Liver (tissue), 8 donors: ENCODE measurements at regions not wholly inside any gene's neighbourhood (a gene's known extent, or its start where the extent isn't known, plus 50 kb on each side); places are given as distances from the start of the nearest gene placed in this dataset.

Experiments used
- DNase-seq: peaks from one replicate; pipeline ENCODE4 v3.0.0-alpha.2; 2017; ENCODE audit warnings: low spot score
- H3K27ac ChIP-seq, 2 donors: one replicate each; pipeline ENCODE4 v1.7.0; 2013; ENCODE audit warnings: inconsistent platforms in 2 of 2, low read length in 2 of 2, control low read depth in 1 of 2, low read depth in 1 of 2, mild to moderate bottlenecking in 1 of 2
- H3K27me3 ChIP-seq, 4 donors: one replicate each; pipeline versions ENCODE4 v1.6.1 to v1.7.0; 2013; ENCODE audit warnings: low read length in 3 of 4, inconsistent platforms in 1 of 4, mild to moderate bottlenecking in 1 of 4, moderate library complexity in 1 of 4; ENCODE audit not compliant: control insufficient read depth in 4 of 4, insufficient read depth in 4 of 4
- H3K36me3 ChIP-seq, 4 donors: one replicate each; pipeline versions ENCODE4 v1.6.1 to v1.7.0; 2013; ENCODE audit warnings: low read length in 3 of 4, mild to moderate bottlenecking in 3 of 4, low read depth in 1 of 4, moderate library complexity in 1 of 4; ENCODE audit not compliant: control insufficient read depth in 4 of 4, insufficient read depth in 3 of 4
- H3K4me1 ChIP-seq, 4 donors: one replicate each; pipeline versions ENCODE4 v1.6.1 to v1.7.0; 2013; ENCODE audit warnings: low read length in 3 of 4, mild to moderate bottlenecking in 3 of 4, moderate library complexity in 1 of 4; ENCODE audit not compliant: control insufficient read depth in 4 of 4, insufficient read depth in 4 of 4
- H3K4me3 ChIP-seq, 3 donors: one replicate each; pipeline versions ENCODE4 v1.6.1 to v1.7.0; 2013; ENCODE audit warnings: low read length in 3 of 3, control low read depth in 1 of 3, low read depth in 1 of 3, mild to moderate bottlenecking in 1 of 3
- H3K9ac ChIP-seq, 2 donors: one replicate each; pipeline ENCODE4 v1.7.0; 2013; ENCODE audit warnings: low read length in 2 of 2, mild to moderate bottlenecking in 2 of 2, moderate library complexity in 2 of 2, control low read depth in 1 of 2, low read depth in 1 of 2
- H3K9me3 ChIP-seq, 4 donors: one replicate each; pipeline versions ENCODE4 v1.6.1 to v1.7.0; 2013; ENCODE audit warnings: low read length in 3 of 4; ENCODE audit not compliant: control insufficient read depth in 4 of 4
- EGR1 ChIP-seq, 2 donors: IDR thresholded peaks; 2 replicates each; pipeline ENCODE4 v1.6.1; 2016 to 2018; ENCODE audit warnings: antibody characterized with exemption in 2 of 2, low read depth in 2 of 2
- FOXA1 ChIP-seq: IDR thresholded peaks from 2 replicates; pipeline ENCODE4 v1.6.1; 2016; ENCODE audit warnings: antibody characterized with exemption
- GABPA ChIP-seq, 2 donors: IDR thresholded peaks in 1 of 2; conservative IDR thresholded peaks in 1 of 2; 2 replicates each; pipeline ENCODE4 v1.6.1; 2016; ENCODE audit warnings: antibody characterized with exemption in 2 of 2, mild to moderate bottlenecking in 1 of 2, moderate library complexity in 1 of 2
- HNF4A ChIP-seq, 2 donors: conservative IDR thresholded peaks; 2 replicates each; pipeline ENCODE4 v1.6.1; 2016; ENCODE audit warnings: antibody characterized with exemption in 2 of 2, mild to moderate bottlenecking in 2 of 2
- HNF4G ChIP-seq: IDR thresholded peaks from 2 replicates; pipeline ENCODE4 v1.6.1; 2016; ENCODE audit warnings: antibody characterized with exemption
- JUND ChIP-seq, 2 donors: IDR thresholded peaks; 2 replicates each; pipeline ENCODE4 v1.6.1; 2016; ENCODE audit warnings: antibody characterized with exemption in 2 of 2
- NR2F2 ChIP-seq: IDR thresholded peaks from 2 replicates; pipeline ENCODE4 v1.6.1; 2016; ENCODE audit warnings: antibody characterized with exemption
- RAD21 ChIP-seq, 2 donors: IDR thresholded peaks; 2 replicates each; pipeline ENCODE4 v1.6.1; 2016; ENCODE audit warnings: antibody characterized with exemption in 2 of 2, mild to moderate bottlenecking in 2 of 2
- RXRA ChIP-seq, 2 donors: IDR thresholded peaks; 2 replicates each; pipeline ENCODE4 v1.6.1; 2017 to 2018; ENCODE audit warnings: antibody characterized with exemption in 2 of 2, mild to moderate bottlenecking in 1 of 2
- SP1 ChIP-seq: IDR thresholded peaks from 2 replicates; pipeline ENCODE4 v1.6.1; 2018; ENCODE audit warnings: antibody characterized with exemption, mild to moderate bottlenecking
- TAF1 ChIP-seq: conservative IDR thresholded peaks from 2 replicates; pipeline ENCODE4 v1.6.1; 2016; ENCODE audit warnings: antibody characterized with exemption, mild to moderate bottlenecking
- YY1 ChIP-seq: IDR thresholded peaks from 2 replicates; pipeline ENCODE4 v1.6.1; 2016; ENCODE audit warnings: antibody characterized with exemption, mild to moderate bottlenecking
- WGBS: extraction: QIAGEN DNeasy Blood & Tissue Kit; methylation state at CpG from one replicate; pipeline ENCODE4 v1.1.7; 2013; 5-methylcytosine and 5-hydroxymethylcytosine counted together
- TF ChIP-seq, protein P1 (sequence below): fragments of 150-350 bp; IDR thresholded peaks from 2 replicates; pipeline ENCODE4 v1.5.1; 2017; ENCODE audit warnings: improper control_type of control experiment, low read depth, low read length; ENCODE audit not compliant: missing input control
- TF ChIP-seq, protein P2 (sequence below): IDR thresholded peaks from 2 replicates; pipeline ENCODE4 v1.6.1; 2016; ENCODE audit warnings: antibody characterized with exemption
- TF ChIP-seq, protein P3 (sequence below): IDR thresholded peaks from 2 replicates; pipeline ENCODE4 v1.6.1; 2016; ENCODE audit warnings: antibody characterized with exemption
- TF ChIP-seq, protein P4 (sequence below): IDR thresholded peaks from 2 replicates; pipeline ENCODE4 v1.6.1; 2016; ENCODE audit warnings: antibody characterized with exemption
- donor health status: healthy.
- donor health status: healthy.
- donor health status: healthy.
- donor health status: healthy.
- donor health status: healthy.

DNA sequence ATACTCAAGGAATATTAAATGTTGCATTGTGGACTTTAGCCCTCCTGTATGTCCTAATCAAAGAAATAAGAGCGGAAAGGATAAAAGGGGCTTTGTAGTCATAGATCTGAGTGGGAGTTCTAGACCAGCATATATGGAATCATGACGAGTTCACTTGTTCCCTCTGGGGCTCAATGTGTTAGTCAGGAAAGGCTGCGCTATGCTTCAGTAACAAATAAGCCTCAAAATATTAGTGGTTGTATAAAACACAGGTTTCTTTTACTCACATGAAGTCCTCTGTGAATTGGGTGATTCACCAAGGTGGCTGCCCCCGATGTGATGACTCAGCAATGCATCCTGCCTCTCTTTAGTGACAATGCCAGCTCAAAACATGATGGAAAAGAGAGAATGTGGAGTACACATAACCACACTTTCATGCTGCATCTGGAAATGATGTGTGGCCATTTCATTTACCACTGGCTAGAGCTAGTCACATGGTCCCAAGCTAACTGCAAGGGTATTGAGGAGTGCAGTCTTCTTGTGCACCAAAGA, 63.3 kb upstream of the IRX5 start (continued):
- TF ChIP-seq EGR1 (IDR thresholded peaks at IDR 0.05; ENCODE audit: low read depth in 2 of 2) (no peak), SP1 (no peak), RAD21 (IDR thresholded peaks at IDR 0.05) (no peak), FOXA1 (no peak), HNF4A (conservative IDR thresholded peaks at IDR 0.05) (no peak), HNF4G (no peak), GABPA (IDR thresholded peaks at IDR 0.05 in 1 of 2, conservative IDR thresholded peaks at IDR 0.05 in 1 of 2) (no peak), RXRA (IDR thresholded peaks at IDR 0.05) (no peak)

DNA sequence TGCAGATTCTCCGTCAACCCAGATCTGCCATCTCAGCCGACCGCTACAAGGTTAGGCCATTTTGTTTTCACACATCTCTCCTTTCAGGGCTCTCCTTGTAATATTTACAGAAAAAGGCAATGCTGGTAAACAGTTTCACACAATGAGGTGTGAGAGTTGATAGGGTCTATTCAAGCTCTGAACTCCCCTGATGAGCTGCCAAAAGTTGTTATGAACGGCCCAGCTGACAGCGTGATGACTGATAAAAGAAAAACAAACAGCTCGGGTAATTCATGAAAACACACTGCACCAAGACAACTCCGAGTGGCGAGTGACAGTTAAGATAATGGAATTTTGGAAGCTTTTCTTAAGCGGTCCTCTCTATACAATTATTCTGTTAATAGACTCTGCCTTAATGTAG, 68.1 kb upstream of the IRX5 start:
- Histone ChIP-seq H3K9me3 (peaks cover 0 to 3% (median 2%) of the 10 kb centered on the region in 4 donors), H3K9ac (no peak overlapping the region)
- TF ChIP-seq GABPA (IDR thresholded peaks at IDR 0.05 in 1 of 2, conservative IDR thresholded peaks at IDR 0.05 in 1 of 2) = no peak
- TF ChIP-seq RXRA (IDR thresholded peaks at IDR 0.05) = no peak
- no peak for TF ChIP-seq HNF4A (conservative IDR thresholded peaks at IDR 0.05)
- TF ChIP-seq HNF4G = no peak
- no peak for TF ChIP-seq RAD21 (IDR thresholded peaks at IDR 0.05)
- no peak for TF ChIP-seq YY1

DNA sequence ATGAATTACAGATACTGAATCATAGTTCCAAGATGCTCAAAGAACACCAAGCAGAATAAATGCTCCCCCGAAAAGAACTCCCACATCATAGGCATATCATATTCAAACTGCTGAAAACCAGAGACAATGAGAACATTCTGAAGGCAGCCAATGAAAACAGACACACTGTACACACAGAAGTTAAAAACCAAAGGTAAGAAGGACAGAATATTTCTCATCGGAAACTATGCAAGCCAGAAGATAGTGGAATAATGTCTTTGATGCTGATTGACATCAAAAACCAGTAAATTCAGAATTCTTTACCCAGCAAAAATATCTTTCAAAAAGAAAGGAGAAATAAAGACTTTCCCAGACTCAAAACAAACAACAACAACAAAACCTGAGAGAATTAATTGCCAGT, 73.8 kb upstream of the IRX5 start:
- Histone ChIP-seq H3K36me3 (no peaks in the 10 kb centered on the region), H3K27ac (no peak overlapping the region), H3K9me3 (peaks cover 0 to 8% (median 1%) of the 10 kb centered on the region in 4 donors), H3K9ac (no peak overlapping the region), H3K4me1 (no peaks in the 10 kb centered on the region), H3K27me3 (no peaks in the 10 kb centered on the region), H3K4me3 (no peak overlapping the region)
- TF ChIP-seq HNF4G (no peak), NR2F2 (no peak), GABPA (IDR thresholded peaks at IDR 0.05 in 1 of 2, conservative IDR thresholded peaks at IDR 0.05 in 1 of 2) (no peak), SP1 (no peak), FOXA1 (no peak), TAF1 (no peak), EGR1 (IDR thresholded peaks at IDR 0.05; ENCODE audit: low read depth in 2 of 2) (no peak), HNF4A (conservative IDR thresholded peaks at IDR 0.05) (no peak), JUND (IDR thresholded peaks at IDR 0.05) (no peak), YY1 (no peak)
- TF ChIP-seq, protein P1, sequence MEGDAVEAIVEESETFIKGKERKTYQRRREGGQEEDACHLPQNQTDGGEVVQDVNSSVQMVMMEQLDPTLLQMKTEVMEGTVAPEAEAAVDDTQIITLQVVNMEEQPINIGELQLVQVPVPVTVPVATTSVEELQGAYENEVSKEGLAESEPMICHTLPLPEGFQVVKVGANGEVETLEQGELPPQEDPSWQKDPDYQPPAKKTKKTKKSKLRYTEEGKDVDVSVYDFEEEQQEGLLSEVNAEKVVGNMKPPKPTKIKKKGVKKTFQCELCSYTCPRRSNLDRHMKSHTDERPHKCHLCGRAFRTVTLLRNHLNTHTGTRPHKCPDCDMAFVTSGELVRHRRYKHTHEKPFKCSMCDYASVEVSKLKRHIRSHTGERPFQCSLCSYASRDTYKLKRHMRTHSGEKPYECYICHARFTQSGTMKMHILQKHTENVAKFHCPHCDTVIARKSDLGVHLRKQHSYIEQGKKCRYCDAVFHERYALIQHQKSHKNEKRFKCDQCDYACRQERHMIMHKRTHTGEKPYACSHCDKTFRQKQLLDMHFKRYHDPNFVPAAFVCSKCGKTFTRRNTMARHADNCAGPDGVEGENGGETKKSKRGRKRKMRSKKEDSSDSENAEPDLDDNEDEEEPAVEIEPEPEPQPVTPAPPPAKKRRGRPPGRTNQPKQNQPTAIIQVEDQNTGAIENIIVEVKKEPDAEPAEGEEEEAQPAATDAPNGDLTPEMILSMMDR = no peak
- TF ChIP-seq, protein P2, sequence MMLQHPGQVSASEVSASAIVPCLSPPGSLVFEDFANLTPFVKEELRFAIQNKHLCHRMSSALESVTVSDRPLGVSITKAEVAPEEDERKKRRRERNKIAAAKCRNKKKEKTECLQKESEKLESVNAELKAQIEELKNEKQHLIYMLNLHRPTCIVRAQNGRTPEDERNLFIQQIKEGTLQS = no peak
- TF ChIP-seq, protein P3, sequence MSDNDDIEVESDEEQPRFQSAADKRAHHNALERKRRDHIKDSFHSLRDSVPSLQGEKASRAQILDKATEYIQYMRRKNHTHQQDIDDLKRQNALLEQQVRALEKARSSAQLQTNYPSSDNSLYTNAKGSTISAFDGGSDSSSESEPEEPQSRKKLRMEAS = no peak
- TF ChIP-seq, protein P4, sequence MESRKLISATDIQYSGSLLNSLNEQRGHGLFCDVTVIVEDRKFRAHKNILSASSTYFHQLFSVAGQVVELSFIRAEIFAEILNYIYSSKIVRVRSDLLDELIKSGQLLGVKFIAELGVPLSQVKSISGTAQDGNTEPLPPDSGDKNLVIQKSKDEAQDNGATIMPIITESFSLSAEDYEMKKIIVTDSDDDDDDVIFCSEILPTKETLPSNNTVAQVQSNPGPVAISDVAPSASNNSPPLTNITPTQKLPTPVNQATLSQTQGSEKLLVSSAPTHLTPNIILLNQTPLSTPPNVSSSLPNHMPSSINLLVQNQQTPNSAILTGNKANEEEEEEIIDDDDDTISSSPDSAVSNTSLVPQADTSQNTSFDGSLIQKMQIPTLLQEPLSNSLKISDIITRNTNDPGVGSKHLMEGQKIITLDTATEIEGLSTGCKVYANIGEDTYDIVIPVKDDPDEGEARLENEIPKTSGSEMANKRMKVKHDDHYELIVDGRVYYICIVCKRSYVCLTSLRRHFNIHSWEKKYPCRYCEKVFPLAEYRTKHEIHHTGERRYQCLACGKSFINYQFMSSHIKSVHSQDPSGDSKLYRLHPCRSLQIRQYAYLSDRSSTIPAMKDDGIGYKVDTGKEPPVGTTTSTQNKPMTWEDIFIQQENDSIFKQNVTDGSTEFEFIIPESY = no peak
- 96% methylated on average over 2 of the region's 2 CpGs for WGBS
- no peak for DNase-seq

More for the DNA sequence above, 68.1 kb upstream of the IRX5 start:
- H3K27ac ChIP-seq = no peak overlapping the region
- H3K27me3 ChIP-seq = peaks cover 0 to 3% (median 0%) of the 10 kb centered on the region in 4 donors
- no peaks in the 10 kb centered on the region for H3K36me3 ChIP-seq
- DNase-seq = no peak
- H3K4me3 ChIP-seq = no peak overlapping the region
- no peaks in the 10 kb centered on the region for H3K4me1 ChIP-seq
- 39% methylated on average over 9 of the region's 9 CpGs for WGBS
